ENCODE measurements at regions not wholly inside any gene's neighbourhood (a gene's known extent, or its start where the extent isn't known, plus 50 kb on each side); places are given as distances from the start of the nearest gene placed in this dataset.

DNA sequence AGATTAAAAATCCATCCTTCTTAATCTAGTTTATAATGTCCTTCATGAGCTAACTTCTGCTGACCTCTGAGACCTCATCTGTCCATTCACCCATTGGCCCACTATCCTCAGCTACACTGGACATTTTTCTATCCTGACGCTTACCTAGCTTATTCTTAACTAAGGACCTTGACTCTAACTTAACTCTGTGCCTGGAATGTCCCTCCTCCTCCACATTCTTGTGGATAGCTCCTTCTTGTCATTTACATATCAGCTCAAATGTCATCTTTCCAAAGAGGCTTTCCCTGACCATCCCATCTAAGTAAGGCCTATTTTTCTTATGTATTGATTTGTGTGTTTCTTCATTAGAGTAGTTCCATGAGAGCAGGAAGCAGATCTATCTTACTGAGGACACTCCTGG lies 54.7 kb downstream of the ATXN3L start:
- Histone ChIP-seq H2AK9ac (replicated peaks; ENCODE audit: low read depth, low read length, poor library complexity) (no peak overlapping the region), H3K9ac (ENCODE audit: low read depth, low read length) (no peak overlapping the region), H2BK15ac (ENCODE audit: low read depth, low read length) (peak overlapping the region; percentile 5; the same call in 1 of the 3 replicates), H4K20me1 (ENCODE audit: insufficient read depth, low read length) (no peaks in the 10 kb centered on the region), H3K9me3 (ENCODE audit: control insufficient read depth, insufficient read depth, low read length) (no peaks in the 10 kb centered on the region), H3K4ac (ENCODE audit: low read depth, low read length) (no peak overlapping the region), H3K4me1 (ENCODE audit: control insufficient read depth, insufficient read depth, low read length) (no peaks in the 10 kb centered on the region), H3K23ac (ENCODE audit: low read depth, low read length) (no peak overlapping the region), H4K8ac (ENCODE audit: low read depth in 2 of 2, low read length in 2 of 2) (no peak overlapping the region), H3K27ac (ENCODE audit: insufficient read depth, low read length) (no peak overlapping the region), H2BK120ac (ENCODE audit: low read depth, low read length) (no peak overlapping the region), H3K27me3 (ENCODE audit: control insufficient read depth, insufficient read depth, low read length) (no peaks in the 10 kb centered on the region), H4K91ac (ENCODE audit: insufficient read depth, low read depth, low read length) (no peak overlapping the region), H2AFZ (replicated peaks; ENCODE audit: low read length, poor library complexity) (no peak overlapping the region), H3K4me3 (ENCODE audit: insufficient read depth, low read depth, low read length) (no peak overlapping the region), H3K18ac (ENCODE audit: low read depth, low read length) (peak overlapping the region; percentile 31; the same call in 1 of the 2 replicates), H3K9me1 (ENCODE audit: insufficient read depth, low read length) (no peaks in the 10 kb centered on the region), H3K4me2 (ENCODE audit: low read depth, low read length) (no peak overlapping the region), H2AK5ac (ENCODE audit: low read depth, low read length) (no peak overlapping the region), H3K36me3 (ENCODE audit: control insufficient read depth, insufficient read depth, low read length) (no peaks in the 10 kb centered on the region), H3K56ac (ENCODE audit: extremely low read depth, insufficient read depth, low read length) (no peak overlapping the region), H3K79me1 (ENCODE audit: low read depth in 1 of 2, low read length in 2 of 2) (no peaks in the 10 kb centered on the region), H4K5ac (ENCODE audit: low read depth, low read length) (no peak overlapping the region), H3K14ac (replicated peaks; ENCODE audit: low read depth, low read length) (no peak overlapping the region), H2BK20ac (ENCODE audit: low read depth, low read length) (0 out of 2 replicates have a peak overlapping the region, but pooled peaks have one; percentile 9), H2BK5ac (ENCODE audit: low read depth, low read length, poor library complexity, severe bottlenecking) (no peak overlapping the region)
- ChIA-PET POLR2A (ENCODE audit: unreplicated experiment) (no interaction called here), CTCF (no interaction called here)
- in situ Hi-C loops (cut with MboI; ENCODE audit: low sequenced_read_pairs) (no loop called here), intact Hi-C loops (cut with micrococcal nuclease) (no loop called here), dilution Hi-C loops (cut with HindIII; ENCODE audit: low sequenced_read_pairs, unreplicated experiment) (no loop called here)
- no TSS peak for BruUV-seq (replicated peaks)
- WGBS, 2 experiments (ENCODE audit: extremely low coverage in 2 of 2, insufficient read length in 1 of 2) = 80% methylated on average over 1 of the region's 1 CpG; no CpG with 5 or more reads in 1 of the 2 experiments
- TF ChIP-seq, protein P1, sequence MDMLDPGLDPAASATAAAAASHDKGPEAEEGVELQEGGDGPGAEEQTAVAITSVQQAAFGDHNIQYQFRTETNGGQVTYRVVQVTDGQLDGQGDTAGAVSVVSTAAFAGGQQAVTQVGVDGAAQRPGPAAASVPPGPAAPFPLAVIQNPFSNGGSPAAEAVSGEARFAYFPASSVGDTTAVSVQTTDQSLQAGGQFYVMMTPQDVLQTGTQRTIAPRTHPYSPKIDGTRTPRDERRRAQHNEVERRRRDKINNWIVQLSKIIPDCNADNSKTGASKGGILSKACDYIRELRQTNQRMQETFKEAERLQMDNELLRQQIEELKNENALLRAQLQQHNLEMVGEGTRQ (IDR thresholded peaks at IDR 0.05; ENCODE audit: low read depth, low read length) = no peak
- TF ChIP-seq MXI1 (IDR thresholded peaks at IDR 0.05; ENCODE audit: borderline replicate concordance, low read depth, low read length) (no peak), MAZ (IDR thresholded peaks at IDR 0.05; ENCODE audit: borderline replicate concordance, low read depth, low read length) (no peak), CEBPB (IDR thresholded peaks at IDR 0.05; ENCODE audit: low read depth, low read length) (no peak), MAFK (IDR thresholded peaks at IDR 0.05; ENCODE audit: low read depth, low read length) (no peak), RFX5 (IDR thresholded peaks at IDR 0.05; ENCODE audit: low read depth, low read length) (no peak), POLR2A (IDR thresholded peaks at IDR 0.05; ENCODE audit: low read depth, low read length) (no peak), BHLHE40 (IDR thresholded peaks at IDR 0.05; ENCODE audit: low read depth, low read length) (no peak), RCOR1 (IDR thresholded peaks at IDR 0.05; ENCODE audit: insufficient replicate concordance, low read length) (no peak)
- TF ChIP-seq, protein P2, sequence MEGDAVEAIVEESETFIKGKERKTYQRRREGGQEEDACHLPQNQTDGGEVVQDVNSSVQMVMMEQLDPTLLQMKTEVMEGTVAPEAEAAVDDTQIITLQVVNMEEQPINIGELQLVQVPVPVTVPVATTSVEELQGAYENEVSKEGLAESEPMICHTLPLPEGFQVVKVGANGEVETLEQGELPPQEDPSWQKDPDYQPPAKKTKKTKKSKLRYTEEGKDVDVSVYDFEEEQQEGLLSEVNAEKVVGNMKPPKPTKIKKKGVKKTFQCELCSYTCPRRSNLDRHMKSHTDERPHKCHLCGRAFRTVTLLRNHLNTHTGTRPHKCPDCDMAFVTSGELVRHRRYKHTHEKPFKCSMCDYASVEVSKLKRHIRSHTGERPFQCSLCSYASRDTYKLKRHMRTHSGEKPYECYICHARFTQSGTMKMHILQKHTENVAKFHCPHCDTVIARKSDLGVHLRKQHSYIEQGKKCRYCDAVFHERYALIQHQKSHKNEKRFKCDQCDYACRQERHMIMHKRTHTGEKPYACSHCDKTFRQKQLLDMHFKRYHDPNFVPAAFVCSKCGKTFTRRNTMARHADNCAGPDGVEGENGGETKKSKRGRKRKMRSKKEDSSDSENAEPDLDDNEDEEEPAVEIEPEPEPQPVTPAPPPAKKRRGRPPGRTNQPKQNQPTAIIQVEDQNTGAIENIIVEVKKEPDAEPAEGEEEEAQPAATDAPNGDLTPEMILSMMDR (conservative IDR thresholded peaks at IDR 0.05; ENCODE audit: low read depth, low read length) = no peak
- DNase-seq = no peak
- ATAC-seq (ENCODE audit: low read depth) = no peak
